ENCODE measurements at regions not wholly inside any gene's neighbourhood (a gene's known extent, or its start where the extent isn't known, plus 50 kb on each side); places are given as distances from the start of the nearest gene placed in this dataset.
A peak's percentile ranks its signal among the peaks of the same experiment; 100 is the strongest.
"Not testable (repeated sequence)": the region's sequence is repeated elsewhere in the genome, so short reads cannot be mapped to it uniquely, and the experiment has no call there.

DNA sequence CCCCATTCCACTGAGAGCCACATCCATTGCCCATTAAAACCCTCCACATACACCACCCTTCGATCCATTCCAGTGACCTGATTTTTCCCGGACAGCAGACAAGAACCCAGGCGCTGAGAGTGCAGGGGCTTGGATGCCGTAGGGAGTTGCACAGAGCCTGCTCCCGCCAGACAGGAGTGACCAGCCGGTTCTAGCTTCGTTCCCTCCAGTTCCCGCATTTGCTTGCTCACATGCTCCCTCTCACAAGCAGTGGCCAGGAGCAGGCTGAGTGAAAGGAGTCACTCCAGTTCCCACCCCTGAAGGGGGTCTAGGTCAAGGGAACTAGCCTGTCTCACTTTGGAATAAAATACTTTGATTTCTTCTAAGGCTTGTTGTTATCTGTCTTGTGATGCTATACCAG lies 119.5 kb downstream of the SKIDA1 start:
- no peak for DNase-seq (ENCODE audit: low read depth)

DNA sequence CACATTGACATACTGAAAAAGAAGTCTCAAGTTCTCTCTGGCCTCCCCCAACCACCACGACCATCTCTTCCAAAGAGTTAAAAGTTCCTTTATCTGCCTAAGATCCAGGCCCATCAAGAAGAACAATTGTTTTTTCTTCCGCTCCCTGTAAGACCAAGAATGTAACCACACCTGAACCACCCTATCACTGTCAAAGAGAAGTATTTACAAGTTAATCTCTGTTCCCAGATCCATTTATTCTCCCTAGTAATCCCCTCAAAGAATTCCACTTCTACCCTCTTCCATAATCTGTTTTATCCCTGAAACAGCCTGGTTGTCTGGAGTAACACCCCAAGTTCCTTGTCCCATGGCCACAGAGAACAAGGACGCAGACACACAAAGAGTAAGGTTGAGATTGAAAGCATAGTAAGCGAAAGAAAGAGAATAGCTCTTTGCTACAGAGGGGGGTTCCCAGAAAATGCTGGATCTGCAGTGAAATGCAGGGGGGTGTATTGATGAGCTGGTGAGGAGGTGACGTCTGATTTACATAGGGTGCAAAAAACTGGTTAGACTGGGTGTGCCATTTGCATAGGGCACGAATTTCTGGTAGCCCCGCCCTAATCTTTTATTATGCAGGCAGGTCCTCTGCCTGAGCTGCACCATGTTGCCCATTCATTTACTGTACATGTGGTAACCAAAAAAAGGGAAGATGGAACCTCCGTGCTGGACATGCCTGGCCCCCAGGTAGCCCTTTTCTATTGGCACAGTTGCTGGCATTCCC lies 122.0 kb downstream of the SKIDA1 start:
- DNase-seq (ENCODE audit: low read depth): no peak

DNA sequence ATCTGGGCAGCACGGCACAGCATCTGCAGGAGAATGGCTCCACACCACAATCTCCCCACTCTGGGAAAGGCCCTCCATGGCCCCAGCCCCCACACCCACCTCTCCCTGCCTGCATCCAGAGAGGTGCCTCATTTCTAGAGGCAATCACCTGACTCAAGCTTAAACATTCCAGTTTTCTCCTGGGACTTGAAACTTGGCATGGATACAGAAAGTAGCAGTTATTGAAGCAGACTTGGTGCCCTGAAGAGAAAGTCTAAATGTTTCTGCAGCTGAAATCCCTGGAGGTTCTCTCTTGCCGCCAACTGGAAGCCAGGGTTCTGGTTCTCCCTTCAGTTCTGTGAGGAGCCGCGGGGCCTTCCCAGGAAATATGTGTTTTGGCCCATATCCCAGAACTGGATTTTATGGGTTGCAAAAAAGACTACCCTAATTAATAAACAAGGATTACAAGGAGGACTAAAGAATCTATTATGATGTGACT lies 122.8 kb downstream of the SKIDA1 start:
- DNase-seq (ENCODE audit: low read depth): peak; percentile 81

DNA sequence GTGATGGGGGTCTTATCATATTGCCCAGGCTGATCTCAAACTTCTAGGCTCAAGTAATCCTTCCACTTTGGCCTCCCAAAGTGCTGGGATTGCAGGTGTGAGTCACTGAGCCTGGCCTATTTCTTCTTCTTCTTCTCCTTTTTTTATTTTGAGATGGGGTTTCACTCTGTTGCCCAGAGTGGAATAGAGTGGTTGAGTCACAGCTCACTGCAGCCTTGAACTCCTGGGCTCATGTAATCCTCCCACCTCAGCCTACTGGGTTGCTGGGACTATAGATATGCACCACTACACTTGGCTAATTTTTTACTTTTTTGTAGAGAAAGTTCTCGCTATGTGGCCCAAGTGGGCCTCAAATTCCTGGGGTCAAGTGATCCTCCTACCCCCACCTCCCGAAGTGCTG lies 124.3 kb downstream of the SKIDA1 start:
- peak; percentile 65 for DNase-seq (ENCODE audit: low read depth)

DNA sequence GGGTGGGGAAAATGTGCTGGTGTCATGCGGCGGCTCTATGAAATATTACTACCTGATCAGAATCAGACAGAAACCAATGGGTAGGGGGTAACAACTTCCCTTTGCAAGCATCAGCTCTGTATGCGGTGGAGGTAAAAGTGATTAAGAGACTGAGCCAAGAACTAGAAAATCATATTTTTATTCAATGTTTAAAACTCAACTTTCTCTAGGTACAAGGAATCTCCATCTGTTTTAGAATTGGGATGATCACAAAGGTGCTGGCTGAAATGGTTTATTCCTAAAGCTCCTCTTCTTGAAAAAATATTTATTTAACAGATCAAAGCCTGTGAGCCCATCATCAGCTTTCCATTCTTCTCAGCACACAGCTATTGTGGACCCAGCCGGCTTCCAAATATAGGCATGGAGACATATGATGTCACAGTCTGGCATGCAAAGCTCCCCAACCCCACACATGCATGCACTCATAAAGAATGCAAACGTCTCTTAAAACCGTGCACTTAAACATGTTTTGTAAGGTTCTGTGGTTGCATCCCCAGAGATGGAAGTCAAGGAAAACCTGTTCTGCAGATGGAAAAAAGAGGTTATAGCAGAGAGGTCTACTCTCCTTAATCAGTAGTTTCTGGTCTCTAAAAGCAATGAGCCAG lies 126.0 kb downstream of the SKIDA1 start:
- DNase-seq (ENCODE audit: low read depth): peak; percentile 67

DNA sequence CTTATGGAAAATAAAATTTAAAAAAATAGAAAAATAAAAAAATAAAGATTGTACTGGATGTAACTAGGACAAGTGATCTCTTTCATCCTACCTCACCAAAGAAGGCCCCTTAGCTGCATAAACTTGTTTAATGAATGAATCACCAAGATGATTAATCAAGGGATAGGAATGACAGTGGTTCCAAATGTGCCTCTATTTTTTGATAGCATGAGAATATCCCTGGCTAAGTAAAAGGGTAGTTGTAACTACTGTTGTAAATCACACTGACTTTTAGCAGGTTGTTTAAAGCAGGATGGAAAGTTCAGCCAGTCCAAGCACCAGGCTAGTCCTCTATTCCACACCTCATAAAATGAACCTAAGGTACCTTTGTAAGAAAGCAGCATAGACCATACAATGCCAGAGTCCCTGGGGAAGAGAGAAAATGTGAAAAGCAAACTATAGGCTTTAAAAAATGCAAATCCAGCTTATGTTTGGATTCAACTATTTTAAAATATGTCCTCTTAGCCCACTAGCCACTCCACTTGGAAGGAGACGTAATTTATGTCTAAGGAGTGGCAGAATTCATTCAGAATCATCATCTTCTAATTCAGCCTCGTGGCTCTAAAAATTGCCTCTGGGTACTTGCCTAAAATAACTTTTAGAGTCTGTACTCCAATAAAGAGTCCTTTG lies 126.8 kb downstream of the SKIDA1 start:
- peak; percentile 79 for DNase-seq (ENCODE audit: low read depth)

DNA sequence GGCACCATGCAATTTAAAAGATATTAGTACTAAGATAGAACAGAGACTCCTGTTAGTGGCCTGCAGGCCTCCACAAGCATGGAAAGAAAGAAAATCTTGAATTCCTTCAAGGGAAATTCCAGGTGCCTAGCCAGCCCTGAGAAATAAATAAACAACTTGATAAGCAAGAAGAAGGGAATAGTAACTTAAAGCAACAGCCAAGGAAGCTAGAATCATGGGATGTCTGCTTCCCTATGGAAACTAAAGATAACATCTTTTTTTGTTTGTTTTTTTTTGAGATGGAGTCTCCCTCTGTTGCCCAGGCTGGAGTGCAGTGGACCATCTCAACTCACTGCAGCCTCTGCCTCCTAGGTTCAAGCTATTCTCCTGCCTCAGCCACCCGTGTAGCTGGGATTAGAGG lies 128.6 kb downstream of the SKIDA1 start:
- peak; percentile 58 for DNase-seq (ENCODE audit: low read depth)

DNA sequence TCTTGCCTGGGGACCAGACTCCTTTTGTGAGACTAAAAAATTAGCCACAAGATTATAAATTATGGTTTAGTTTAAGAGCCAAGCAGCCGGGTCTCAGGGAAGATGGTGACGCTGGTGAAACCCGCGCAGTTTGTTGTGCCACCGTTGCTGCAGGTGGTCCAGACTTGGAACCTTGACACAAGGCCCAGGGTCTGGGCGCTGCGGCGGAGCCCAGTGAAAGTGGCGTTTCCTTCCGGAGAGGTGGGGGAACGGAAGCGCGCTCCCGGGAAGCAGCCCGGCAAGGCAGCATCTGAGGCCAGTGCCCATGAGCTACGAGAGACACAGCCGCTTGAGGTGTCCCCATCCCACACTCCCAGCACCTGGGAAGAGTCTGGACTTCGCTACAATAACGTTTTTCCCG lies 131.6 kb downstream of the SKIDA1 start:
- no peak for DNase-seq (ENCODE audit: low read depth)

DNA sequence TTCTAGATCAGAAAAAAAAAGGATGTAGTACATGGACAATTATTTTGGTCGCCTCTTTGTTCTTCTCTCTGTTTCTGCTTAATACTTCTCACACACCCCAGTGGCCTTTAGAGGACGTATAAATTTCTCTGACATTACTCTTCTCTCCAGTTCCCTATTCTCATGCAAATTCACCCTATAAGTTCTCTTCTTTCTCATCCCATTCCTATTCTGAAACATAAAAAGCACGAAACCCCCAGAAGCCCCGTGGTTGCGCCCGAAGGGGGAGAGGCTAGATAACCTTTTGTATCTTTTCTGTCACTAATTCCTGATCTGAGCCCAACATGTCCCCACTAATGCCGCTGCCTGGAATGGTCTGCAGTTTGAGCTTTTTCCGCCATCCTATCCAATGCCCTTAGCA lies 136.9 kb downstream of the SKIDA1 start:
- no peak for DNase-seq (ENCODE audit: low read depth)

DNA sequence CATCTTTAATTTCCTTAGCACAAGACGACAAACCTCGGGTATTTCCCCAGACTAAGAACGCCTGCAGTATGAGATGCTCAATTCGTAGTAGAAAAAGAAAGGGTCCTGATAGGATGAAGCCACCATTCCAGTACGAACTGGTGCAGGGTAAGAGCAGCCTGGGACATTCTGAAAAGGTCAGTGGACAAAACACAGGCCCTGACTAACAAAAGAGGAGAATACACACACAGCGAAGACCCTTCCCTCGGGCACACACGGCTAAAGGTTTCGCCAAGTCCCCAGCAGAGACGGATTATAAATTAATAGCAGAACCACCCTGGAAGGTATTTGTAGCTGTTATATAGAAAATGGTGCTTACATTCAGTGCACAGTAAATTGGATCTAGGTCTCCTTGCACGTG lies 137.6 kb downstream of the SKIDA1 start:
- no peak for DNase-seq (ENCODE audit: low read depth)

DNA sequence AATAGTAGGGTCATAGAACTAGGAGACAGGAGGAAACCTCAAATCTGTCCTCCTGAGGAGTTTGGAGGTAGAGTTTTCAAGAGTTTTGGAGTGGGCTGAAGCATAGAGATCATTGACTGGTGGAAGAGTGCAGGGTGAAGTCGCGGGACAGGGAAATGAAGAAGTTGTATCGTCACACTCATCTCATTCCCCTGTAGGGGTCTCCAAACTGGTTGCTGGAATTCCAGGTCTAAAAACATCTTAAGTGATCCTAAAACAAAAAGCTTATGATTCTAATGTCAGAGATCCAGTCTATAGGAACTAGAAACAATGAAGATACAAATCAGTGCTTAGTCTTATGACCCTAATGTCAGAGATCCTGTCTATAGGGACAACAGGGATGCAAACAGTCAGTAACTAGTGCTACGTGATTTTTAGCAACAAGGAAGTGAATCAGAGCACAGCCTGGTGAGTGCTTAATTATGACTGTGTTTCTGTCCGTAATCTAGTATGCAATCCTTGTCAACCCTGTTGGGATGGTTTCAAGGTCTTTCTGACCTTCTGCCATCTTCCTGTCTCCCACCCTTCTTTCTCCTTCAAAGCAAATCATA lies 139.4 kb downstream of the SKIDA1 start:
- DNase-seq (ENCODE audit: low read depth): no peak

DNA sequence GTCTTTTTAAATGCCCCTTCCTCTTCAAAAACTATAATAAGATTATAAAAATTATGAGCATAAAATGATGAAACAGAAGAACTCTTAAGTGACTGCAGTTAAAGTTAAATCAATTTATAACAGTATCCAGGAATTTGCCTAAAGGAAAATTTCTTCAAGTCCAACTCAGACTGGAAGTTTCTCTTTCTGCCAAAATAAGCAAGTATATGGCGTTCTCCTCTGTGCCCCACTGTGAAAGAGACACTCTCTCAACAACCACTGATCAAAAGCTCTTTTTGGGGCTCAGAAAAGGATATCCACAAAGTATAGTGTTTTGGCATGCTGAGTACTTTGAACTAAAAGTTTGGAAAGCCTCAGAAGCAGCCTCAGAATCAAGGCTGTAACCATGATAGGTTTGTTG lies 139.9 kb downstream of the SKIDA1 start:
- DNase-seq (ENCODE audit: low read depth): no peak

DNA sequence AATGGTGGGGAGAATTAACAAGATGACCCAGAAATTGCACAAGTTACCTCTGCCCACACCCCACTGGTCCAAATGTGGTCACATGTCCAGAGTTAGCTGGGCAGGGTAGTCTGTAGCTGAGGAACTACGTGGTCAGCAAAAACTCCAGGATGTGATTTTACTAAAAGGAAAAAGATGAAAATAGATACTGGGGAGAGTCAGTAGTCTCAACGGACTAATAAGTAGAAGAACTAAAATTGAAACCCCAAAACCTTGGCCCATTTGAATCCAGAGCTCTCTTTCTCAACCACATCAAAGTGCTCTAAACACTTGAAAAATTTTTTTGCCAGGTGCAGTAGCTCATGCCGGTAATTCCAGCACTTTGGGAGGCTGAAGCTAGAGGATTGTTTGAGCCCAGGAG lies 146.3 kb downstream of the SKIDA1 start:
- DNase-seq (ENCODE audit: low read depth): no peak

DNA sequence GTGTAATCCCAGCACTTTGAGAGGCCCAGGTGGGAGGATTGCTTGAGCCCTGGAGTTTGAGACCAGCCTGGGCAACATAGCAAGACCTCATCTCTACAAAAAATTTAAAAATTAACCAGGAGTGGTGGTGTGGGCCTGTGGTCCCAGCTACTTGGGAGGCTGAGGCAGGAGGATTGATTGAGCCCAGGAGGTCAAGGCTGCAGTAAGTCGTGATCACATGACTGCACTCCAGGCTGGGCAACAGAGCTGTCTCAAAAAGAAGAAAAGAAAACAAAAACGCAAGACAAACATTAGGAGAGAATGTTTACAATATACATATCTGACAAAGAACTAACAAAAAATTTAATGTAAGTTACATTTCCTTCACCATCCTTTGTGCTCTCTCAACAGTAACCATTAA lies 150.2 kb downstream of the SKIDA1 start:
- DNase-seq (ENCODE audit: low read depth): not testable (repeated sequence)

DNA sequence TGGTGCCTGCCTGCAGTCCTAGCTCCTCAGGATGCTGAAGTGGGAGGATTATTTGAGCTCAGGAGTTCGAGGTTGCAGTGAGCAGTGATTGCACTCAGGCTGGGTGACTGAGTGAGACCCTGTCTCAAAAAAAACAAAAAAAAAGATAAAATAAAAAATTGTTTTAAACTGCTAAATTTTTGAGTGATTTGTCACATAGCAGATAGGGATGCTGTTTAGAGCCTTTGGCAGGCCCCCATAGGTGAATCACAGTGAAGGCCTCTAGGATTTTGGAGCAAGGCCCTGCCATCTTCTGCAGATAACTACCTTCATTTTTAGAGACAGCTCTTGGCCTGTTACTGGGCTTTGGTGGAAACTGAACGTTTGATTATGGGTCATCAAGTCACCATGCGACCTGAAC lies 151.6 kb downstream of the SKIDA1 start:
- not testable (repeated sequence) for DNase-seq (ENCODE audit: low read depth)

DNA sequence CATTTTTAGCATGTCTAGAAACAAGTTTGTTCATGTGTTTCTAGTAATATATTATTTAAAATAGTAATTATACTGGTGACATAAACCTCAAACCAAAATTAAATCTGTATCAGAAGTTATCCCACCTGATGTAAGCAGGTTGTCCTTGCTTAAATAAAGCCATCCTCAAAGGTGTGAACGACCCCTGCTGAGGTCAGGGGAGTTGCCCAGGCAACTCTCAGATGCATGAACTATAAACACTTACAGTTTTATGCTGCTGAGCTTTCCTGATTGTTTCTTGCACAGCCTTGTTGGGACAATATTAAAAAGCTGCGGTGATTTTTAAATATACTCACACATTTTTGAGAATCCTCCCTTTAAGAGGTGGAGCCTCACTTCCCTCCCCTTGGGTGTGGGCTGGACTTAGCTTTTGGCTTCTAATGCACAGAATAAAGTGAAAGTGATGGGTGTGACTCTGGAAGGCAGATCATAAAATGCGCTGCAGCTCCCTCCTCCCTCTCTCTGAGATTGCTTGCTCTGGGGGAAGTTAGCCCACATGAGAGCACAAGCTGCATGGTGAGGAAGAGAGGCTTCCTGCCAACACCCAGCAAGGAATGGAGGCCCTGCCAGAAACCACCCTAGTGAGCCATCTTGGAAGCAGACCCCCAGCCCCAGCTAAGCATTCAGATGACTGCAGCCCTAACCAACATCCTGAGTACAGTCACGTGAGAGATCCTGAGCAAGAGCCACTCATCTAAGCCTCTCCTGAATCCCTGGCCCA lies 152.7 kb downstream of the SKIDA1 start:
- DNase-seq (ENCODE audit: low read depth): peak; percentile 81

DNA sequence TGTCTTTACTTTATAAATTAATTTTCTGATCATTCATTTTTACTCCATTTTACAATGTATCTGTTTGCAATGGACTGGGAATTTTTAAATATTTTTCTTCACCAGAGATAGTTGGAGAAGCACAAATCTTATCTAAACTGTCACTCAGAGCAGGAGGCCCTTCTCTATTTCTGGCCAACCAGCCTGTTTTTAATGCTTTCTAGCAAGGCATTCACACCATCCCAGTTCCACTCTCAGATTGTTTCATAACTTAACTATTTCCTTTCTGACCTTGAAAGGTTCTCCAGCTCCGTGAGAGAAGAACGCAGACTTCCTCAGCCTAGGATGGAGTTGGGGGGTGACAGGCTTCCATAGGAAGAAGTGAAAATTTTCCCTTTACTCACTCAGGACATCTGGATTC lies 155.8 kb downstream of the SKIDA1 start:
- no peak for DNase-seq (ENCODE audit: low read depth)

DNA sequence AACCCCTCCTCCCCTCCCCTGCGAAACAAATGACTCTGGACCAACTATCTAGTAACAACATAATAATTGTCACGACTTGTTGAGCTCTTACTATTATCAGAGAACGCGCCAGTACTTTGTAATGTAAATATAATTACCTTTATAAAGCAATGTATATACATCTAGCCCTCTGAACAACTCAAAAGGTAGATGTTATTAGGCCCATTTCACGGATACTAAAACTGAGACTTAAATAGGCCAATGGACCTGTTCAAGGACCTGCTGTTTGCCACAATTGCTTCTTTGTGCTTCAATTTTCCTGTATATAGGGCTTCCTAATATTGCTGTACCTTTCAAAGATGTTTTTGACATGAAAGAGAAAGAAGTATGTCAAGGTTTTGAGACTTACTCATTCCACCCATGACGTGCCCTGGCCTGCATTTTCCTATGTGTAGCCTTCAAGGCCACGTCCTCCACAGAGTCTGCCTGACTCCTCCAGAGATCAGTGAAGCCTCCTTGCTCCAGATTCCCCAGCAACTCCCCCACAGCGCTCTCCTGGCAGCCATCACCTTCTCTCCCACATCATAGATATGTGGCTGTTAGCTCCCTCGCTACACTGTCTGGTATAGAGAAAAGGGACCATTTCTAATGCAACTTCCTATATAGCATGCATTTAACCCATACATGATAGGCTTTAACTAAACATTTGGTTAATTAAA lies 156.6 kb downstream of the SKIDA1 start:
- DNase-seq (ENCODE audit: low read depth): no peak

DNA sequence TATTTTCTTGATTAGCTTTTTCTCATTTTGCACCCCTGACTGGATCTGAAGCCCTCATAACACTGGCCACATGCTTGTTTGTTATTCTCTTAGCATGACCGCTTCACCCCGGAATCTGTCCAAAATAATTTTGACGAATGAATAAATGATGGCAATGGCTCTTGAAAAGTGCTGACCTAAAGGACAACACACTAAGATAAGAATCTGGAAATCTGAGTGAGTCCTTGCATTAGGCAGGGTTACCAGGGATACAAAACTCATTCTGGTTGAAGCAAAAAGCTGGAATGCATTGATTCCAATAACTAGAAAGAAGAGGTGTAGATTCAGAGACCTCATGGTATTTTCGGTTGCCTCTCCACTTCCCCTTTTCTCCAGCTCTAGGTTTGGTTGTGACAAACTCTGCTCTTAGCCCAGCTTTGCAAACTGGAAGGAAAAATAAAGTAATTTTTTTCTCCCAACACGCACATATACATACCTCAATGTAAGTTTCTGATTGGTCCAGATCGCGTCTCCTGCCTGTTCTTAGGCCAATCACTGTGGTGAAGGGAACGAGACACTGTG lies 157.4 kb downstream of the SKIDA1 start:
- DNase-seq (ENCODE audit: low read depth): peak; percentile 52

DNA sequence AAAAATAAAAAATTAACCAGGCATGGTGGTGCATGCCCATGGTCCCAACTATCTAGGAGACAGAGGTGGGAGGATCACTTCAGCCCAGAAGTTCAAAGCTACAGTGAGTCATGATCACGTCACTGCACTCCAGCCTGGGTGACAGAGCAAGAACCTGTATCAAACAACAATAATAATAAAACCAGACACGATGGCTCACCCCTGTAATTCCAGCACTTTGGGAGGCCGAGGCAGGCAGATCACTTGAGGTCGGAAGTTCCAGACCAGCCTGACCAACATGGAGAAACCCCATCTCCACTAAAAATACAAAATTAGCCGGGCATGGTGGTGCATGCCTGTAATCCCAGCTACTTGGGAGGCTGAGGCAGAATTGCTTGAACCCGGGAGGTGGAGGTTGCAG lies 159.4 kb downstream of the SKIDA1 start:
- DNase-seq (ENCODE audit: low read depth): peak; percentile 86

Measured in M059J (cell line).